Natural killer cell treated with Interleukin-12 subunit alpha and Interleukin-12 subunit beta and Interleukin-15 and Interleukin-18, amount 100 ng/mL, for 72 hours (primary cell): ENCODE measurements at regions not wholly inside any gene's neighbourhood (a gene's known extent, or its start where the extent isn't known, plus 50 kb on each side); places are given as distances from the start of the nearest gene placed in this dataset.

ENCODE experiments used
- ATAC-seq, 2 donors: fragments of 150-1000 bp; cut with Tn5 transposase in 1 of 2; sonication (Bioruptor Pico), chemical (Tn5 transposase) in 1 of 2; 2 replicates each; pipeline ENCODE4 v1.10.0; 2021
- DNase-seq: peaks from one replicate; pipeline ENCODE4 v3.0.0; 2022; ENCODE audit warnings: low spot score
- H3K27ac Mint-ChIP-seq, 2 donors: 1 replicate in 1 of 2; 2 replicates in 1 of 2; pipeline ENCODE4 v1.8.0; 2022; ENCODE audit warnings: mixed read lengths in 2 of 2, mild to moderate bottlenecking in 1 of 2, moderate library complexity in 1 of 2
- H3K27me3 Mint-ChIP-seq, 2 donors: 1 replicate in 1 of 2; 2 replicates in 1 of 2; pipeline ENCODE4 v1.8.0; 2022; ENCODE audit warnings: mixed read lengths in 2 of 2
- H3K36me3 Mint-ChIP-seq: one replicate; pipeline ENCODE4 v1.8.0; 2022; ENCODE audit warnings: mixed read lengths
- H3K4me1 Mint-ChIP-seq, 2 donors: 1 replicate in 1 of 2; 2 replicates in 1 of 2; pipeline ENCODE4 v1.8.0; 2022; ENCODE audit warnings: low read depth in 2 of 2, mixed read lengths in 2 of 2, mild to moderate bottlenecking in 1 of 2
- H3K4me3 Mint-ChIP-seq: one replicate; pipeline ENCODE4 v1.8.0; 2022; ENCODE audit warnings: mixed read lengths
- H3K9me3 Mint-ChIP-seq: 2 replicates; pipeline ENCODE4 v1.8.0; 2022; ENCODE audit warnings: mixed read lengths

DNA sequence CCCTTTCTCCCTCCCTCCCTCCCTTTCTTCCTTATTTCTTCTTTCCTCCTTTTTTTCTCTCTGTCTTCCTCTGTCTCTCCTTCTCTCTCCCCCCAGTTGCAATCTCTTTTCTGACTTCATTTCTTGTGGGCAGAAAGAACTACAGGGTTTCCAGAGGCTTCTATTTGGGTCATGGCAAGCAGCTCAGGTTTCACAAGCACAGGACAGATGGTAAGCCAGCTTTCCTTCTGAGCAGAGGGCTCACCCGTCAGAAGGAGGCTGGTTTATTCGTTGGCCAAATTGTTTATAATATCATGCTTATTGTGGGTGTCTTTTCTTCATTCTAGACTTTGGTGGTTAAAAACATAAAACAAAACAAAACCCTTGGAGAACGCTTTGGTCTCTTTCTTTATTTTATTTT, 58.9 kb upstream of the CLMP start:
- Mint-ChIP-seq H3K4me3 (no peak overlapping the region), H3K4me1 (peaks cover 0 to 1% of the 10 kb centered on the region in 2 donors), H3K27me3 (peaks cover 20 to 34% of the 10 kb centered on the region in 2 donors), H3K9me3 (no peaks in the 10 kb centered on the region), H3K36me3 (no peaks in the 10 kb centered on the region), H3K27ac (no peak overlapping the region)
- DNase-seq (no peak), ATAC-seq (no peak)

GRCh38 chr11:123253223-123253622, 58.2 kb upstream of the CLMP start:
- H3K36me3 Mint-ChIP-seq: no peaks in the 10 kb centered on the region
- peaks cover 23 to 41% of the 10 kb centered on the region in 2 donors for H3K27me3 Mint-ChIP-seq
- H3K4me1 Mint-ChIP-seq: no peaks in the 10 kb centered on the region
- no peaks in the 10 kb centered on the region for H3K9me3 Mint-ChIP-seq
- H3K27ac Mint-ChIP-seq: no peak overlapping the region
- no peak overlapping the region for H3K4me3 Mint-ChIP-seq
- ATAC-seq (no peak), DNase-seq (no peak)

- Mint-ChIP-seq H3K36me3 (no peaks in the 10 kb centered on the region), H3K27me3 (peaks cover 32 to 46% of the 10 kb centered on the region in 2 donors)
Measured at GRCh38 chr11:123251657-123252344, 56.8 kb upstream of the CLMP start.

GRCh38 chr11:123250892-123251656, 56.0 kb upstream of the CLMP start:
- no peak for DNase-seq
- Mint-ChIP-seq H3K9me3 (no peaks in the 10 kb centered on the region), H3K4me3 (no peak overlapping the region), H3K4me1 (peaks cover 6 to 7% of the 10 kb centered on the region in 2 donors), H3K36me3 (no peaks in the 10 kb centered on the region), H3K27ac (no peak overlapping the region), H3K27me3 (peaks cover 32 to 41% of the 10 kb centered on the region in 2 donors)
- ATAC-seq: no peak

More at GRCh38 chr11:123251657-123252344, 56.8 kb upstream of the CLMP start:
- peaks cover 6 to 7% of the 10 kb centered on the region in 2 donors for H3K4me1 Mint-ChIP-seq
- no peak overlapping the region for H3K27ac Mint-ChIP-seq
- DNase-seq (no peak), ATAC-seq (no peak)
- H3K9me3 Mint-ChIP-seq: no peaks in the 10 kb centered on the region
- no peak overlapping the region for H3K4me3 Mint-ChIP-seq

- H3K4me1 Mint-ChIP-seq: peaks cover 6 to 7% of the 10 kb centered on the region in 2 donors
- no peak for ATAC-seq
- H3K9me3 Mint-ChIP-seq: no peaks in the 10 kb centered on the region
- H3K27ac Mint-ChIP-seq: no peak overlapping the region
- no peak for DNase-seq
- no peak overlapping the region for H3K4me3 Mint-ChIP-seq
- peaks cover 27 to 32% of the 10 kb centered on the region in 2 donors for H3K27me3 Mint-ChIP-seq
- no peaks in the 10 kb centered on the region for H3K36me3 Mint-ChIP-seq
Measured at GRCh38 chr11:123249354-123249753, 54.3 kb upstream of the CLMP start.

DNA sequence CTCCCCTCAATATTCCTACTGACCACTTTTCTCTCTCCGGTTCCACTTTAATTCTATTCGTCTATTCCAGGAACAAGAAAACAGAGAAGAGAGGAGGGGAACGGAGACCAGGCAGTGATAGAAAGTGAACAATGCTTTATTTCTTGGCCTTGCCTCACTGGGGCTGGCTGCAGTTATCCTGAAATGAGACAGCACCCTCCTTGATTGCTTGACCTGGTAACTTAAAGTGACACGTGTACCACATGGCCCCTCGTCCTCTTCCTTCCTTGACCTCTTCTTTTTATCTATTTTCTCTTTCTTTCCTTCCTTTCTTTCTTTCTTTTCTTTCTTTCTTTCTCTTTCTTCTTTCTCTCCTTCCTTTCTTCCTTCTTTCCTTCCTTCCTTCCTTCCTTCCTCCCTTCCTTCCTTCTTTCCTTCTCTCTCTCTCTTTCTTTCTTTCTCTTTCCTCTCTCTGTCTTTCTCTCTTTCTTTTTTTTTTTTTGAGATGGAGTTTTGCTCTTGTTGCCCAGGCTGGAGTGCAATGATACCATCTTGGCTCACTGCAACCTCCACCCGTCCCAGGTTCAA, 52.8 kb upstream of the CLMP start:
- ATAC-seq: no peak
- Mint-ChIP-seq H3K4me1 (peaks cover 6 to 7% of the 10 kb centered on the region in 2 donors), H3K4me3 (no peak overlapping the region), H3K9me3 (no peaks in the 10 kb centered on the region), H3K27me3 (peaks cover 24 to 31% of the 10 kb centered on the region in 2 donors), H3K36me3 (no peaks in the 10 kb centered on the region), H3K27ac (no peak overlapping the region)
- no peak for DNase-seq

- H3K36me3 Mint-ChIP-seq: no peaks in the 10 kb centered on the region
- H3K4me1 Mint-ChIP-seq: peaks cover 6 to 7% of the 10 kb centered on the region in 2 donors
- H3K27ac Mint-ChIP-seq: no peak overlapping the region
- H3K4me3 Mint-ChIP-seq: no peak overlapping the region
- ATAC-seq: peak in 1 of 2 donors; percentile 4
- no peak for DNase-seq
- no peaks in the 10 kb centered on the region for H3K9me3 Mint-ChIP-seq
- H3K27me3 Mint-ChIP-seq: peaks cover 24 to 31% of the 10 kb centered on the region in 2 donors
Measured at GRCh38 chr11:123247496-123247799, 52.4 kb upstream of the CLMP start.

GRCh38 chr11:123246749-123247495, 51.9 kb upstream of the CLMP start:
- H3K27me3 Mint-ChIP-seq: peaks cover 24 to 31% of the 10 kb centered on the region in 2 donors
- no peaks in the 10 kb centered on the region for H3K36me3 Mint-ChIP-seq
- ATAC-seq (peak; percentile 83 to 84), DNase-seq (peak; percentile 79)
- no peak overlapping the region for H3K27ac Mint-ChIP-seq
- no peak overlapping the region for H3K4me3 Mint-ChIP-seq
- peaks cover 6 to 7% of the 10 kb centered on the region in 2 donors for H3K4me1 Mint-ChIP-seq
- H3K9me3 Mint-ChIP-seq: no peaks in the 10 kb centered on the region

GRCh38 chr11:123245567-123245966, 50.5 kb upstream of the CLMP start:
- H3K27ac Mint-ChIP-seq: no peak overlapping the region
- H3K27me3 Mint-ChIP-seq: peaks cover 27 to 32% of the 10 kb centered on the region in 2 donors
- DNase-seq: no peak
- peaks cover 6 to 7% of the 10 kb centered on the region in 2 donors for H3K4me1 Mint-ChIP-seq
- H3K36me3 Mint-ChIP-seq: no peaks in the 10 kb centered on the region
- H3K9me3 Mint-ChIP-seq: no peaks in the 10 kb centered on the region
- H3K4me3 Mint-ChIP-seq: no peak overlapping the region
- no peak for ATAC-seq
